ENCODE measurements at regions not wholly inside any gene's neighbourhood (a gene's known extent, or its start where the extent isn't known, plus 50 kb on each side); places are given as distances from the start of the nearest gene placed in this dataset.

DNA sequence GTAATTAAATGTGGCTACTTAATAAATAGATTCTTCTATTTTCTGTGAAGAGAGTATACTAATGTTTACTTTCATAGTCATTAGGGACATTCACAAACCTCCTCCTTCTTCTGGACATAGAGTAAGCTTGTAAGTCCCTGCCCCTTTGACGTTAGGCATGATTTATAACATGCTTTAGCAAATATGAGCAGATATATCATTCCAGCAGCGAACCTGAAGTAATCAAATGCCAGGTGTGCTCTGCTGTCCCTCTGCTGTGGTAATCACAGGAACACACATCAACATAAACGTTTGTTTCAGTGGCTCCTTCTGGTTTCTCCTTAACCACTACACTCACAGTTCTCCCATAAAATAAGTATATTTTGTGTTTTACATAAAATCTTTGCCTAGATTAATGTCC, 961.8 kb downstream of the FLRT2 start:
- RAD21 ChIA-PET (ENCODE audit: unreplicated experiment): no interaction called here
- Histone ChIP-seq H3K4me3 (no peak overlapping the region), H3K79me2 (ENCODE audit: control insufficient read depth, insufficient read depth, low read length) (no peaks in the 10 kb centered on the region), H3K27me3 (replicated peaks in 1 of 2; ENCODE audit: control insufficient read depth in 2 of 2, insufficient read depth in 2 of 2, low read length in 1 of 2) (no peaks in the 10 kb centered on the region), H3K4me2 (ENCODE audit: control insufficient read depth, insufficient read depth) (no peak overlapping the region), H3K36me3 (ENCODE audit: control insufficient read depth in 2 of 2, insufficient read depth in 2 of 2, low read length in 1 of 2) (no peaks in the 10 kb centered on the region), H3K9ac (ENCODE audit: control insufficient read depth, insufficient read depth, low read length) (no peak overlapping the region), H4K20me1 (ENCODE audit: control insufficient read depth, insufficient read depth) (no peaks in the 10 kb centered on the region), H3K9me3 (replicated peaks; ENCODE audit: control insufficient read depth, insufficient read depth, low read length) (no peaks in the 10 kb centered on the region), H3K4me1 (ENCODE audit: control insufficient read depth, insufficient read depth, low read length) (no peaks in the 10 kb centered on the region), H3K27ac (ENCODE audit: control insufficient read depth, insufficient read depth) (no peak overlapping the region), H2AFZ (ENCODE audit: control insufficient read depth, low read depth, low read length) (no peak overlapping the region)
- TF ChIP-seq ZNF384 (IDR thresholded peaks at IDR 0.05; ENCODE audit: borderline replicate concordance, low read depth, low read length): no peak
- no peak for TF ChIP-seq NFYB (IDR thresholded peaks at IDR 0.05; ENCODE audit: insufficient read depth, low read depth, low read length)
- TF ChIP-seq ZSCAN29 (IDR thresholded peaks at IDR 0.05): no peak
- no peak for TF ChIP-seq CREB1 (IDR thresholded peaks at IDR 0.05; ENCODE audit: low read depth)
- no peak for TF ChIP-seq NBN (IDR thresholded peaks at IDR 0.05)
- no peak for TF ChIP-seq E2F4 (IDR thresholded peaks at IDR 0.05; ENCODE audit: low read depth, low read length)
- TF ChIP-seq POLR2AphosphoS5 (IDR thresholded peaks at IDR 0.05; ENCODE audit: low read length): no peak
- TF ChIP-seq TBL1XR1 (IDR thresholded peaks at IDR 0.05; ENCODE audit: low read depth, low read length): no peak
- TF ChIP-seq STAT3 (IDR thresholded peaks at IDR 0.05; ENCODE audit: low read depth, low read length): no peak
- no peak for TF ChIP-seq RAD51 (IDR thresholded peaks at IDR 0.05)
- no peak for TF ChIP-seq SMAD5 (IDR thresholded peaks at IDR 0.05; ENCODE audit: low read depth)
- no TSS peak for BruUV-seq (replicated peaks)
- ATAC-seq (no peak), DNase-seq (ENCODE audit: low read depth, low spot score) (no peak), FAIRE-seq (no peak)
- SMC1A ChIA-PET (ENCODE audit: uncharacterized antibody, unreplicated experiment): no interaction called here
- in situ Hi-C loops (cut with MboI) (no loop called here), intact Hi-C loops (cut with micrococcal nuclease; ENCODE audit: unreplicated experiment) (no loop called here)
- CTCF ChIA-PET: no interaction called here
- POLR2A ChIA-PET: no interaction called here
- WGBS (ENCODE audit: insufficient coverage, insufficient replicate concordance, low lambda C conversion rate, missing lambda C conversion rate): 2% methylated on average over 3 of the region's 3 CpGs
